ENCODE measurements at regions not wholly inside any gene's neighbourhood (a gene's known extent, or its start where the extent isn't known, plus 50 kb on each side); places are given as distances from the start of the nearest gene placed in this dataset.

DNA sequence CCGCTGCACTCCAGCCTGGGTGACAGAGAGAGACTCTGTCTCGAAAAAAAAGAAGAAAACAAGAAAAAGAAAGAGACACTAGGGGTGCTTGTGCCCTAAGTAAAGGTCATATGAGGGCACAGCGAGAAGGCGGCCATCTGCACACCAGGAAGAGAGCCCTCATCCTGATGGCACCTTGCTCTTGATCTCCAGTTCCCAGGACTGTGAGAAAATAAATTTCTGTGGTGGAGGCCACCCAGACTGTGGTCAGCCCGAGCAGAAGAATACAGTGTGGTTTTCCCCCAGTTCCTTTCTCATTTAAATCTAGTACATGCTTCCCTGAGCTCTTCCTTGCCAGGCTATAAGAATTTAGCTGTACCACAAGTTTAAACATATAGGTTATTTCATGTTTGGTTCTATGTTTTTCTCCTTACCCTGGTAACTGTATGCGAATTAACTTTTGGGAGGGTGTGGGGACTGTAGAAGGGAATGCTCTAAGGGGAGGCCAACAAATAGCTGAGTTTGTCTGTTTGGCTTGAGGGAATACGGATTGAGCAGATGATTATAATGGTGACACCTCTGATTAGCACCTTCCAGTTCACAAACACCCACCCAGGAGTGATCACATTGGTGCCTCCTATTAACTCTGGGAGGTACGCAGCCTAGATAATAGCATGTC, 119.6 kb upstream of the ERRFI1 start:
- no peak for ATAC-seq
- no peak for TF ChIP-seq SNAI2 (CRISPR knock-in tag; IDR thresholded peaks at IDR 0.05)
- no peak for TF ChIP-seq ZFP3 (CRISPR knock-in tag; IDR thresholded peaks at IDR 0.05)
- TF ChIP-seq ISL1 (CRISPR knock-in tag; IDR thresholded peaks at IDR 0.05): no peak
- no peak for TF ChIP-seq BACH2 (CRISPR knock-in tag; IDR thresholded peaks at IDR 0.05; ENCODE audit: borderline replicate concordance)
- TF ChIP-seq PPARA (CRISPR knock-in tag; IDR thresholded peaks at IDR 0.05; ENCODE audit: borderline replicate concordance): no peak
- TF ChIP-seq ZFP30 (CRISPR knock-in tag; IDR thresholded peaks at IDR 0.05): no peak
- no peak for TF ChIP-seq PATZ1 (CRISPR knock-in tag; IDR thresholded peaks at IDR 0.05; ENCODE audit: borderline replicate concordance)
- TF ChIP-seq, protein P1, sequence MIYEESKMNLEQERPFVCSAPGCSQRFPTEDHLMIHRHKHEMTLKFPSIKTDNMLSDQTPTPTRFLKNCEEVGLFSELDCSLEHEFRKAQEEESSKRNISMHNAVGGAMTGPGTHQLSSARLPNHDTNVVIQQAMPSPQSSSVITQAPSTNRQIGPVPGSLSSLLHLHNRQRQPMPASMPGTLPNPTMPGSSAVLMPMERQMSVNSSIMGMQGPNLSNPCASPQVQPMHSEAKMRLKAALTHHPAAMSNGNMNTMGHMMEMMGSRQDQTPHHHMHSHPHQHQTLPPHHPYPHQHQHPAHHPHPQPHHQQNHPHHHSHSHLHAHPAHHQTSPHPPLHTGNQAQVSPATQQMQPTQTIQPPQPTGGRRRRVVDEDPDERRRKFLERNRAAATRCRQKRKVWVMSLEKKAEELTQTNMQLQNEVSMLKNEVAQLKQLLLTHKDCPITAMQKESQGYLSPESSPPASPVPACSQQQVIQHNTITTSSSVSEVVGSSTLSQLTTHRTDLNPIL (CRISPR knock-in tag; IDR thresholded peaks at IDR 0.05; ENCODE audit: low read depth): no peak
- TF ChIP-seq TCF4 (CRISPR knock-in tag; IDR thresholded peaks at IDR 0.05; ENCODE audit: borderline replicate concordance): no peak
- no peak for TF ChIP-seq ZC3H10 (CRISPR knock-in tag; IDR thresholded peaks at IDR 0.05)
- TF ChIP-seq CSDC2 (CRISPR knock-in tag; IDR thresholded peaks at IDR 0.05): no peak
- TF ChIP-seq, protein P2, sequence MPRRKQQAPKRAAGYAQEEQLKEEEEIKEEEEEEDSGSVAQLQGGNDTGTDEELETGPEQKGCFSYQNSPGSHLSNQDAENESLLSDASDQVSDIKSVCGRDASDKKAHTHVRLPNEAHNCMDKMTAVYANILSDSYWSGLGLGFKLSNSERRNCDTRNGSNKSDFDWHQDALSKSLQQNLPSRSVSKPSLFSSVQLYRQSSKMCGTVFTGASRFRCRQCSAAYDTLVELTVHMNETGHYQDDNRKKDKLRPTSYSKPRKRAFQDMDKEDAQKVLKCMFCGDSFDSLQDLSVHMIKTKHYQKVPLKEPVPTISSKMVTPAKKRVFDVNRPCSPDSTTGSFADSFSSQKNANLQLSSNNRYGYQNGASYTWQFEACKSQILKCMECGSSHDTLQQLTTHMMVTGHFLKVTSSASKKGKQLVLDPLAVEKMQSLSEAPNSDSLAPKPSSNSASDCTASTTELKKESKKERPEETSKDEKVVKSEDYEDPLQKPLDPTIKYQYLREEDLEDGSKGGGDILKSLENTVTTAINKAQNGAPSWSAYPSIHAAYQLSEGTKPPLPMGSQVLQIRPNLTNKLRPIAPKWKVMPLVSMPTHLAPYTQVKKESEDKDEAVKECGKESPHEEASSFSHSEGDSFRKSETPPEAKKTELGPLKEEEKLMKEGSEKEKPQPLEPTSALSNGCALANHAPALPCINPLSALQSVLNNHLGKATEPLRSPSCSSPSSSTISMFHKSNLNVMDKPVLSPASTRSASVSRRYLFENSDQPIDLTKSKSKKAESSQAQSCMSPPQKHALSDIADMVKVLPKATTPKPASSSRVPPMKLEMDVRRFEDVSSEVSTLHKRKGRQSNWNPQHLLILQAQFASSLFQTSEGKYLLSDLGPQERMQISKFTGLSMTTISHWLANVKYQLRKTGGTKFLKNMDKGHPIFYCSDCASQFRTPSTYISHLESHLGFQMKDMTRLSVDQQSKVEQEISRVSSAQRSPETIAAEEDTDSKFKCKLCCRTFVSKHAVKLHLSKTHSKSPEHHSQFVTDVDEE (CRISPR knock-in tag; IDR thresholded peaks at IDR 0.05): no peak
- no peak for TF ChIP-seq POU6F1 (CRISPR knock-in tag; IDR thresholded peaks at IDR 0.05; ENCODE audit: borderline replicate concordance, low read depth)
- no peak for TF ChIP-seq GLIS3 (CRISPR knock-in tag; IDR thresholded peaks at IDR 0.05)
- no peak for TF ChIP-seq ZNF565 (CRISPR knock-in tag; conservative IDR thresholded peaks at IDR 0.05; ENCODE audit: low read depth)
- TF ChIP-seq ZNF70 (CRISPR knock-in tag; IDR thresholded peaks at IDR 0.05): no peak

- no peak for ATAC-seq
- TF ChIP-seq ZNF8 (CRISPR knock-in tag; IDR thresholded peaks at IDR 0.05) (no peak), SNAI2 (CRISPR knock-in tag; IDR thresholded peaks at IDR 0.05) (no peak), ISL1 (CRISPR knock-in tag; IDR thresholded peaks at IDR 0.05) (no peak), OSR1 (CRISPR knock-in tag; IDR thresholded peaks at IDR 0.05) (no peak)
Measured at GRCh38 chr1:8144323-8144722, 118.2 kb upstream of the ERRFI1 start.

DNA sequence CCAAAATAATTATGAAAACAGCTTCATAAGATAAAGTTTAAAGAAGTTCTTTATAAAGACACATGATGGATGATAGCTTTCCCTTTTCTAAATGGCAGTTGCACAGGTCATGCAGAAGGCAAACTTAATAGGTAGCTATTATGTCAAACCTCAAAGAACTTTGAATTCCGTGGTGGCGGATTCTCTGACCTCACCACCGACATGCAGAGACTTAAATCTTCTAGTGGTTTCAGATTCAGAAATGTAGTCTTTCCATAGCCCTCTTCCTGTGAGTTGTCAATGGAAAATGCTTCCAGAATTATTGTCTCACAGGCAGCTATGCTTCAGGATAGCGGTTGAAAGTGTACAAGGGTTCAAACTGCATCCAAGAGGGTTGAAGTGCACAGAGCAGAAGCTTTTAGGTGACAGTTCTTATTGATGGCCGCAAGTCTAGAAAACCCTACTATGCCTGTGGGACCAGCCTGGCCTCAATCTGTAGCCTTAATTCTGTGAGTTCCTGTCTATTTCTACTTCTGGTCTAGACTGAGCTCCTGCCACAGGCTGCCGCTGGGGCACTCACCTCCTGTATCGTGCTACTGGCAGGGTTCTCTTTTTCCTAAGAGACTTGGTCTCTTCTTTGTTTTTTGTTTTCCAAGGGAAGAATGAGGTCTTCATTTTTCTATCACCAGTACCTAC, 117.0 kb upstream of the ERRFI1 start:
- ATAC-seq: peak; percentile 77
- no peak for TF ChIP-seq ZFP3 (CRISPR knock-in tag; IDR thresholded peaks at IDR 0.05)
- TF ChIP-seq, protein P2 (CRISPR knock-in tag; IDR thresholded peaks at IDR 0.05): no peak
- no peak for TF ChIP-seq POU6F1 (CRISPR knock-in tag; IDR thresholded peaks at IDR 0.05; ENCODE audit: borderline replicate concordance, low read depth)
- TF ChIP-seq ZNF565 (CRISPR knock-in tag; conservative IDR thresholded peaks at IDR 0.05; ENCODE audit: low read depth): no peak
- TF ChIP-seq ISL1 (CRISPR knock-in tag; IDR thresholded peaks at IDR 0.05): peak; percentile 65
- no peak for TF ChIP-seq RARB (CRISPR knock-in tag; IDR thresholded peaks at IDR 0.05)
- no peak for TF ChIP-seq ARNTL (CRISPR knock-in tag; IDR thresholded peaks at IDR 0.05; ENCODE audit: borderline replicate concordance, low read depth)
- TF ChIP-seq TCF4 (CRISPR knock-in tag; IDR thresholded peaks at IDR 0.05; ENCODE audit: borderline replicate concordance): no peak
- no peak for TF ChIP-seq ZNF70 (CRISPR knock-in tag; IDR thresholded peaks at IDR 0.05)
- TF ChIP-seq ESRRG (CRISPR knock-in tag; IDR thresholded peaks at IDR 0.05): no peak
- TF ChIP-seq, protein P1 (CRISPR knock-in tag; IDR thresholded peaks at IDR 0.05; ENCODE audit: low read depth): no peak
- TF ChIP-seq OSR1 (CRISPR knock-in tag; IDR thresholded peaks at IDR 0.05): no peak
- no peak for TF ChIP-seq PPARA (CRISPR knock-in tag; IDR thresholded peaks at IDR 0.05; ENCODE audit: borderline replicate concordance)
- TF ChIP-seq TOX (CRISPR knock-in tag; IDR thresholded peaks at IDR 0.05; ENCODE audit: borderline replicate concordance): peak; percentile 41; the same call in 1 of the 2 replicates
- TF ChIP-seq GLIS3 (CRISPR knock-in tag; IDR thresholded peaks at IDR 0.05): no peak
- no peak for TF ChIP-seq BACH2 (CRISPR knock-in tag; IDR thresholded peaks at IDR 0.05; ENCODE audit: borderline replicate concordance)
- TF ChIP-seq CSDC2 (CRISPR knock-in tag; IDR thresholded peaks at IDR 0.05): no peak

All from SK-N-SH treated with all-trans-retinoic acid at 6 μM for 48 hours (cell line).